A549 (cell line): ENCODE measurements at regions not wholly inside any gene's neighbourhood (a gene's known extent, or its start where the extent isn't known, plus 50 kb on each side); places are given as distances from the start of the nearest gene placed in this dataset.

Experiments
- ATAC-seq, 2 experiments: fragments of 200-7000 bp in 1 of 2; fragments of >200 bp in 1 of 2; cut with Nextera tagmentation in 1 of 2; cut with Tn5 transposase in 1 of 2; 3 replicates each; pipeline versions ENCODE4 v1.8.0 to v1.9.1; 2018 to 2020; ENCODE audit warnings: mild to moderate bottlenecking in 1 of 2, moderate library complexity in 1 of 2
- CTCF ChIA-PET: fragments of 300-600 bp; sonication (Branson Sonifier 250); formaldehyde crosslinking; extraction: SDS; loops from one replicate; lab custom pipeline; 2021; ENCODE audit warnings: antibody characterized with exemption, inconsistent platforms; lab: Yijun Ruan, JAX
- POLR2A ChIA-PET: fragments of 350-600 bp; formaldehyde crosslinking; extraction: SDS; loops from one replicate; lab custom pipeline; 2021; ENCODE audit warnings: antibody characterized with exemption, inconsistent platforms; lab: Yijun Ruan, JAX
- DNase-seq, 2 experiments: peaks; one replicate each; pipeline versions ENCODE4 v3.0.0 to v3.0.0-alpha.2; 2011 to 2016; ENCODE audit warnings: low read depth in 1 of 2, low spot score in 1 of 2
- FAIRE-seq: peaks from 2 replicates; lab custom pipeline; 2011; peaks lifted over from hg19 to GRCh38; lab: Jason Lieb, UNC
- H3K27ac ChIP-seq, 2 experiments: fragments of >200 bp; sonication (Bioruptor Twin); formaldehyde crosslinking; 3 replicates each; pipeline ENCODE4 v1.5.1; 2016 to 2017
- H3K4me1 ChIP-seq: fragments of >200 bp; sonication (Bioruptor Twin); formaldehyde crosslinking; 3 replicates; pipeline ENCODE4 v1.6.1; 2016
- H3K4me2 ChIP-seq: fragments of >200 bp; sonication (Bioruptor Twin); formaldehyde crosslinking; 3 replicates; pipeline ENCODE4 v1.6.1; 2016
- H3K4me3 ChIP-seq: fragments of >200 bp; sonication (Bioruptor Twin); formaldehyde crosslinking; 3 replicates; pipeline ENCODE4 v1.5.1; 2016
- H3K9me3 ChIP-seq: fragments of >200 bp; sonication (Bioruptor Twin); formaldehyde crosslinking; 3 replicates; pipeline ENCODE4 v1.6.1; 2016
- BHLHE40 ChIP-seq: IDR thresholded peaks from 2 replicates; pipeline ENCODE4 v1.6.1; 2012; ENCODE audit warnings: low read depth, low read length, inconsistent platforms
- CHD2 ChIP-seq: fragments of 150-350 bp; IDR thresholded peaks from 2 replicates; pipeline ENCODE4 v1.6.1; 2014; ENCODE audit warnings: low read length; ENCODE audit not compliant: partially characterized antibody
- CHD4 ChIP-seq: fragments of 200-600 bp; sonication (generic); IDR thresholded peaks from 2 replicates; pipeline ENCODE4 v1.6.1; 2016; ENCODE audit warnings: antibody characterized with exemption, mild to moderate bottlenecking, borderline replicate concordance
- EHF ChIP-seq: fragments of 250-450 bp; sonication (Bioruptor Pico); IDR thresholded peaks from 2 replicates; pipeline ENCODE4 v1.5.0; 2020; ENCODE audit warnings: mild to moderate bottlenecking
- EHMT2 ChIP-seq: fragments of 200-600 bp; sonication (generic); IDR thresholded peaks from 2 replicates; pipeline ENCODE4 v1.6.1; 2016; ENCODE audit warnings: antibody characterized with exemption, low read depth, mild to moderate bottlenecking, moderate library complexity
- EP300 ChIP-seq, 2 experiments: fragments of >200 bp; sonication (Bioruptor Twin); formaldehyde crosslinking; IDR thresholded peaks; 2 replicates in 1 of 2; 3 replicates in 1 of 2; pipeline ENCODE4 v1.6.1; 2016 to 2017
- ESRRA ChIP-seq: fragments of 150-350 bp; IDR thresholded peaks from 2 replicates; pipeline ENCODE4 v1.6.1; 2014; ENCODE audit warnings: mild to moderate bottlenecking, low read length, borderline replicate concordance
- FOSB ChIP-seq: fragments of 250-450 bp; sonication (Bioruptor Pico); IDR thresholded peaks from 2 replicates; pipeline ENCODE4 v1.5.0; 2020; ENCODE audit warnings: mild to moderate bottlenecking, moderate library complexity
- FOSL2 ChIP-seq, 2 experiments: fragments of 450-650 bp in 1 of 2; fragments of >200 bp in 1 of 2; sonication (Bioruptor Twin) in 1 of 2; formaldehyde crosslinking; IDR thresholded peaks; 2 replicates each; pipeline versions ENCODE4 v1.5.0 to v1.6.1; 2016 to 2020; ENCODE audit warnings: mild to moderate bottlenecking in 1 of 2, moderate library complexity in 1 of 2
- GATA3 ChIP-seq: IDR thresholded peaks from 2 replicates; pipeline ENCODE4 v1.6.1; 2012; ENCODE audit warnings: borderline replicate concordance
- HOXB13 ChIP-seq: fragments of 250-450 bp; sonication (Bioruptor Pico); IDR thresholded peaks from 2 replicates; pipeline ENCODE4 v1.5.0; 2020; ENCODE audit warnings: low read depth, mild to moderate bottlenecking, moderate library complexity
- KDM5A ChIP-seq: fragments of 200-600 bp; sonication (generic); IDR thresholded peaks from 2 replicates; pipeline ENCODE4 v1.6.1; 2016; ENCODE audit warnings: antibody characterized with exemption, mild to moderate bottlenecking
- MAFK ChIP-seq: fragments of 450-650 bp; IDR thresholded peaks from 2 replicates; pipeline ENCODE4 v1.6.1; 2014; ENCODE audit not compliant: partially characterized antibody
- MAZ ChIP-seq: fragments of 150-350 bp; IDR thresholded peaks from 2 replicates; pipeline ENCODE4 v1.6.1; 2014; ENCODE audit warnings: antibody characterized with exemption, low read depth, low read length, borderline replicate concordance
- MYC ChIP-seq: IDR thresholded peaks from 2 replicates; pipeline ENCODE4 v1.6.1; 2012; ENCODE audit warnings: mild to moderate bottlenecking, inconsistent platforms, low read length, improper control_type of control experiment, borderline replicate concordance
- NFE2L2 ChIP-seq: fragments of 150-350 bp; conservative IDR thresholded peaks from 2 replicates; pipeline ENCODE4 v1.6.1; 2014; ENCODE audit warnings: low read length
- POLR2A ChIP-seq: IDR thresholded peaks from 2 replicates; pipeline ENCODE4 v1.6.1; 2012; ENCODE audit warnings: mild to moderate bottlenecking, low read length
- RARB ChIP-seq: fragments of 250-450 bp; sonication (Bioruptor Pico); IDR thresholded peaks from 2 replicates; pipeline ENCODE4 v1.8.0; 2021; ENCODE audit warnings: mild to moderate bottlenecking, moderate library complexity
- RCOR1 ChIP-seq: fragments of 150-350 bp; IDR thresholded peaks from 2 replicates; pipeline ENCODE4 v1.6.1; 2014; ENCODE audit warnings: antibody characterized with exemption, low read length, low read depth
- RNF2 ChIP-seq: fragments of 200-600 bp; sonication (generic); IDR thresholded peaks from 2 replicates; pipeline ENCODE4 v1.6.1; 2016; ENCODE audit warnings: low read depth, mild to moderate bottlenecking, antibody characterized with exemption, moderate library complexity, borderline replicate concordance
- SMC3 ChIP-seq: fragments of >200 bp; sonication (Bioruptor Twin); formaldehyde crosslinking; IDR thresholded peaks from 3 replicates; pipeline ENCODE4 v1.6.1; 2018; ENCODE audit warnings: inconsistent platforms
- TFCP2L1 ChIP-seq: fragments of 250-450 bp; sonication (Bioruptor Pico); IDR thresholded peaks from 2 replicates; pipeline ENCODE4 v1.5.0; 2021; ENCODE audit warnings: mild to moderate bottlenecking
- ZC3H11A ChIP-seq: fragments of 450-650 bp; IDR thresholded peaks from 2 replicates; pipeline ENCODE4 v1.6.1; 2014; ENCODE audit warnings: antibody characterized with exemption, mild to moderate bottlenecking
- ZFP36 ChIP-seq: fragments of 450-650 bp; IDR thresholded peaks from 2 replicates; pipeline ENCODE4 v1.6.1; 2014; ENCODE audit warnings: borderline replicate concordance; ENCODE audit not compliant: partially characterized antibody
- ZNF302 ChIP-seq: fragments of 250-450 bp; sonication (Bioruptor Pico); IDR thresholded peaks from 2 replicates; pipeline ENCODE4 v1.9.0; 2021; ENCODE audit warnings: inconsistent platforms, mild to moderate bottlenecking, moderate library complexity
- WGBS: methylation state at CpG from one replicate; pipeline ENCODE4 v1.1.6; 2017; ENCODE audit errors: missing lambda C conversion rate; 5-methylcytosine and 5-hydroxymethylcytosine counted together
- TF ChIP-seq, protein P1 (sequence below): fragments of 250-450 bp; sonication (Bioruptor Pico); IDR thresholded peaks from 2 replicates; pipeline ENCODE4 v1.5.0; 2021; ENCODE audit warnings: mild to moderate bottlenecking, moderate library complexity, borderline replicate concordance
- TF ChIP-seq, protein P2 (sequence below): IDR thresholded peaks from 2 replicates; pipeline ENCODE4 v1.6.1; 2012
- TF ChIP-seq, protein P3 (sequence below): fragments of >200 bp; sonication (Bioruptor Twin); formaldehyde crosslinking; IDR thresholded peaks from 2 replicates; pipeline ENCODE4 v1.6.1; 2016
- TF ChIP-seq, protein P4 (sequence below): IDR thresholded peaks from 2 replicates; pipeline ENCODE4 v1.6.1; 2012; ENCODE audit warnings: low read depth, borderline replicate concordance

DNA sequence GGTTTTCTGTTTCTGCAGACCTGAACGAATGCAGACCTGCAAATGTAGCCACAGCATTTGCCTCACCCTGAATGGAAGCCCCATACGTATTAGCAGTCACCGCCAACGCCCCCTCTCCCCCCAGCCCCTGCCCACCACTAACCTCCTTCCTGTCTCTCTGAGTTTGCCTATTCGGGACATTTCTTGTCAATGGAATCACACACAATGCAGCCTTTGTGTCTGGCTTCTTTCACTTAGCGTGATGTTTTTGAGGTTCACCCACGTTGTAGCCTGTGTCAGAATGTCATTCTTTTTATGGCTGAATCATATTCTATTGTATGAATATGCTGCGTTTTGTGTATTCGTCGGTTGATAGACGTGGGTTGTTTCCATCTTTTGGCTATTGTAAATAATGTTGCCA lies 178.6 kb downstream of the AACS start:
- 24% methylated on average over 11 of the region's 11 CpGs for WGBS
- DNase-seq (no peak), FAIRE-seq (no peak), ATAC-seq (no peak)
- Histone ChIP-seq H3K9me3 (0 out of 3 replicates have a peak, but pooled peaks cover 6% of the 10 kb centered on the region), H3K27ac (no peak overlapping the region), H3K4me3 (no peak overlapping the region), H3K4me2 (no peak overlapping the region), H3K4me1 (no peaks in the 10 kb centered on the region)
- ChIA-PET CTCF (interaction anchor here (1.6 kb wide), 1 partner anchor 9 kb away, joined by 4 read pairs; no protein-coding TSS in a partner anchor), POLR2A (no interaction called here)
- TF ChIP-seq MAFK: no peak
- TF ChIP-seq ZNF302: no peak
- TF ChIP-seq FOSB (CRISPR knock-in tag): no peak
- TF ChIP-seq MYC: no peak
- no peak for TF ChIP-seq RCOR1
- TF ChIP-seq, protein P1, sequence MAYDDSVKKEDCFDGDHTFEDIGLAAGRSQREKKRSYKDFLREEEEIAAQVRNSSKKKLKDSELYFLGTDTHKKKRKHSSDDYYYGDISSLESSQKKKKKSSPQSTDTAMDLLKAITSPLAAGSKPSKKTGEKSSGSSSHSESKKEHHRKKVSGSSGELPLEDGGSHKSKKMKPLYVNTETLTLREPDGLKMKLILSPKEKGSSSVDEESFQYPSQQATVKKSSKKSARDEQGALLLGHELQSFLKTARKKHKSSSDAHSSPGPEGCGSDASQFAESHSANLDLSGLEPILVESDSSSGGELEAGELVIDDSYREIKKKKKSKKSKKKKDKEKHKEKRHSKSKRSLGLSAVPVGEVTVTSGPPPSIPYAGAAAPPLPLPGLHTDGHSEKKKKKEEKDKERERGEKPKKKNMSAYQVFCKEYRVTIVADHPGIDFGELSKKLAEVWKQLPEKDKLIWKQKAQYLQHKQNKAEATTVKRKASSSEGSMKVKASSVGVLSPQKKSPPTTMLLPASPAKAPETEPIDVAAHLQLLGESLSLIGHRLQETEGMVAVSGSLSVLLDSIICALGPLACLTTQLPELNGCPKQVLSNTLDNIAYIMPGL (CRISPR knock-in tag): no peak
- no peak for TF ChIP-seq HOXB13 (CRISPR knock-in tag)
- TF ChIP-seq EP300 (IDR thresholded peaks at IDR 0.05): no peak
- TF ChIP-seq, protein P2, sequence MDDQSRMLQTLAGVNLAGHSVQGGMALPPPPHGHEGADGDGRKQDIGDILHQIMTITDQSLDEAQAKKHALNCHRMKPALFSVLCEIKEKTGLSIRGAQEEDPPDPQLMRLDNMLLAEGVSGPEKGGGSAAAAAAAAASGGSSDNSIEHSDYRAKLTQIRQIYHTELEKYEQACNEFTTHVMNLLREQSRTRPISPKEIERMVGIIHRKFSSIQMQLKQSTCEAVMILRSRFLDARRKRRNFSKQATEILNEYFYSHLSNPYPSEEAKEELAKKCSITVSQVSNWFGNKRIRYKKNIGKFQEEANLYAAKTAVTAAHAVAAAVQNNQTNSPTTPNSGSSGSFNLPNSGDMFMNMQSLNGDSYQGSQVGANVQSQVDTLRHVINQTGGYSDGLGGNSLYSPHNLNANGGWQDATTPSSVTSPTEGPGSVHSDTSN: no peak
- TF ChIP-seq, protein P3, sequence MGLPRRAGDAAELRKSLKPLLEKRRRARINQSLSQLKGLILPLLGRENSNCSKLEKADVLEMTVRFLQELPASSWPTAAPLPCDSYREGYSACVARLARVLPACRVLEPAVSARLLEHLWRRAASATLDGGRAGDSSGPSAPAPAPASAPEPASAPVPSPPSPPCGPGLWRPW: no peak
- TF ChIP-seq CHD4: no peak
- TF ChIP-seq, protein P4, sequence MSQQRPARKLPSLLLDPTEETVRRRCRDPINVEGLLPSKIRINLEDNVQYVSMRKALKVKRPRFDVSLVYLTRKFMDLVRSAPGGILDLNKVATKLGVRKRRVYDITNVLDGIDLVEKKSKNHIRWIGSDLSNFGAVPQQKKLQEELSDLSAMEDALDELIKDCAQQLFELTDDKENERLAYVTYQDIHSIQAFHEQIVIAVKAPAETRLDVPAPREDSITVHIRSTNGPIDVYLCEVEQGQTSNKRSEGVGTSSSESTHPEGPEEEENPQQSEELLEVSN: no peak
- no peak for TF ChIP-seq KDM5A
- no peak for TF ChIP-seq GATA3
- TF ChIP-seq CHD2: no peak
- no peak for TF ChIP-seq POLR2A
- no peak for TF ChIP-seq NFE2L2
- no peak for TF ChIP-seq TFCP2L1

DNA sequence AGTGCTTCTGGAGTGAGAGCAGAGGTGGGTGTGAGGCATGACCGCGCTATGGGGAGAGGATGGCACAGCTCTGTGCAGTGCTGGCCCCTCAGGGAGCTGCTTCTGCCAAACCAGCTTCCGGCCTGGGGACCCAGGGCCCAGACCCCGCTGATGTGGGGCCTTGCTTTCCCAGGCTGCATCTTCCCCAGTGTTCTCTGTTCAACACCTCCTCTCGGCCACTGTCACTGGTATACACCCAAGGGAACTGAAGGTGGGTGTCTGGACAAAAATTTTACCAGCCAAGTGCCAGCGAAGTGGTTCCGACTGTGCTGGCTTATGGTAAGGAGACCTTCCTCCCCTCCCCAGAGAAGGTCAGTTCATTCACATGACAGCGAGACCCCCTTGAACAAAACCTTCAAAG lies 179.1 kb downstream of the AACS start:
- TF ChIP-seq BHLHE40: no peak
- TF ChIP-seq MYC: no peak
- TF ChIP-seq, protein P4: no peak
- TF ChIP-seq RNF2: no peak
- no peak for TF ChIP-seq EHMT2
- TF ChIP-seq ESRRA: no peak
- TF ChIP-seq RARB: no peak
- TF ChIP-seq, protein P1 (CRISPR knock-in tag): no peak
- TF ChIP-seq MAZ: no peak
- no peak for TF ChIP-seq GATA3
- TF ChIP-seq, protein P2: no peak
- TF ChIP-seq EHF (CRISPR knock-in tag): no peak
- TF ChIP-seq ZFP36: no peak
- no peak for TF ChIP-seq SMC3
- no peak for TF ChIP-seq ZC3H11A
- TF ChIP-seq RCOR1: no peak
- no peak for TF ChIP-seq FOSL2 (IDR thresholded peaks at IDR 0.05)
- no peak for TF ChIP-seq FOSL2 (CRISPR knock-in tag; IDR thresholded peaks at IDR 0.05)
- TF ChIP-seq ZNF302: no peak
- ChIA-PET POLR2A (no interaction called here), CTCF (no interaction called here)
- ATAC-seq (no peak), DNase-seq (no peak), FAIRE-seq (no peak)
- WGBS: 38% methylated on average over 8 of the region's 8 CpGs
- Histone ChIP-seq H3K27ac (no peak overlapping the region), H3K4me2 (no peak overlapping the region), H3K4me3 (no peak overlapping the region), H3K9me3 (0 out of 3 replicates have a peak, but pooled peaks cover 6% of the 10 kb centered on the region), H3K4me1 (no peaks in the 10 kb centered on the region)
